Muscle of arm (tissue), 1 donor: ENCODE measurements at regions not wholly inside any gene's neighbourhood (a gene's known extent, or its start where the extent isn't known, plus 50 kb on each side); places are given as distances from the start of the nearest gene placed in this dataset.

Experiments used
- DNase-seq: peaks from one replicate; pipeline ENCODE4 v3.0.0-alpha.2; 2013

- no peak for DNase-seq
These were observed 467.6 kb downstream of the PRKD1 start for GRCh38 chr14:29459969-29460560.

GRCh38 chr14:29461101-29461500 lies 466.5 kb downstream of the PRKD1 start:
- DNase-seq: no peak

GRCh38 chr14:29461506-29461905 lies 466.1 kb downstream of the PRKD1 start:
- no peak for DNase-seq

GRCh38 chr14:29462321-29462720 lies 465.3 kb downstream of the PRKD1 start:
- no peak for DNase-seq

GRCh38 chr14:29462772-29463171 lies 464.9 kb downstream of the PRKD1 start:
- no peak for DNase-seq

- no peak for DNase-seq
These were observed 463.8 kb downstream of the PRKD1 start for GRCh38 chr14:29463727-29464395.

GRCh38 chr14:29465095-29465494 lies 462.6 kb downstream of the PRKD1 start:
- no peak for DNase-seq

- no peak for DNase-seq
These were observed 452.0 kb downstream of the PRKD1 start for GRCh38 chr14:29475641-29476040.

GRCh38 chr14:29486132-29486531 lies 441.5 kb downstream of the PRKD1 start:
- no peak for DNase-seq

GRCh38 chr14:29489911-29490425 lies 437.7 kb downstream of the PRKD1 start:
- no peak for DNase-seq

GRCh38 chr14:29493849-29494248 lies 433.8 kb downstream of the PRKD1 start:
- no peak for DNase-seq

GRCh38 chr14:29494312-29494711 lies 433.3 kb downstream of the PRKD1 start:
- no peak for DNase-seq

- no peak for DNase-seq
These were observed 423.7 kb downstream of the PRKD1 start for GRCh38 chr14:29503903-29504302.

- no peak for DNase-seq
These were observed 409.3 kb downstream of the PRKD1 start for GRCh38 chr14:29518335-29518734.

GRCh38 chr14:29521526-29522137 lies 406.0 kb downstream of the PRKD1 start:
- DNase-seq: no peak
